ENCODE measurements at regions not wholly inside any gene's neighbourhood (a gene's known extent, or its start where the extent isn't known, plus 50 kb on each side); places are given as distances from the start of the nearest gene placed in this dataset.

- DNase-seq, result no peak
Observed at GRCh38 chr3:117485841-117486240, 776.3 kb downstream of the TUSC7 start.

GRCh38 chr3:117486719-117487716 is 777.4 kb downstream of the TUSC7 start:
- peak; percentile 8 to 46 for DNase-seq

- DNase-seq, result peak; percentile 18 to 32
Observed at GRCh38 chr3:117488983-117489382, 779.4 kb downstream of the TUSC7 start.

GRCh38 chr3:117489663-117490079 is 780.1 kb downstream of the TUSC7 start:
- DNase-seq, result no peak

GRCh38 chr3:117490716-117491115 is 781.1 kb downstream of the TUSC7 start:
- no peak for DNase-seq

- DNase-seq, result no peak
Observed at GRCh38 chr3:117495620-117496019, 786.0 kb downstream of the TUSC7 start.

GRCh38 chr3:117499189-117499870 is 789.8 kb downstream of the TUSC7 start:
- DNase-seq, result no peak

GRCh38 chr3:117507958-117508357 is 798.4 kb downstream of the TUSC7 start:
- no peak for DNase-seq

- DNase-seq, result no peak
Observed at GRCh38 chr3:117509858-117510257, 800.3 kb downstream of the TUSC7 start.

GRCh38 chr3:117510396-117510795 is 800.8 kb downstream of the TUSC7 start:
- DNase-seq, result no peak

- no peak for DNase-seq
Observed at GRCh38 chr3:117512975-117513374, 803.4 kb downstream of the TUSC7 start.

- no peak for DNase-seq
Observed at GRCh38 chr3:117515309-117515708, 805.7 kb downstream of the TUSC7 start.

GRCh38 chr3:117518364-117518763 is 808.8 kb downstream of the TUSC7 start:
- DNase-seq, result no peak

- DNase-seq, result no peak
Observed at GRCh38 chr3:117519776-117520175, 810.2 kb downstream of the TUSC7 start.

GRCh38 chr3:117520582-117520981 is 811.0 kb downstream of the TUSC7 start:
- DNase-seq, result no peak

GRCh38 chr3:117523418-117523817 is 813.8 kb downstream of the TUSC7 start:
- DNase-seq, result peak; percentile 20 to 59

GRCh38 chr3:117524890-117525289 is 815.3 kb downstream of the TUSC7 start:
- DNase-seq, result no peak

- peak in 1 of 2 experiments; percentile 21 for DNase-seq
Observed at GRCh38 chr3:117526470-117527079, 817.0 kb downstream of the TUSC7 start.

- DNase-seq, result no peak
Observed at GRCh38 chr3:117527346-117527745, 817.8 kb downstream of the TUSC7 start.

- DNase-seq, result no peak
Observed at GRCh38 chr3:117528688-117529087, 819.1 kb downstream of the TUSC7 start.

GRCh38 chr3:117531078-117531767 is 821.6 kb downstream of the TUSC7 start:
- DNase-seq, result peak in 1 of 2 experiments; percentile 30

- no peak for DNase-seq
Observed at GRCh38 chr3:117532268-117532667, 822.7 kb downstream of the TUSC7 start.

- no peak for DNase-seq
Observed at GRCh38 chr3:117534138-117534537, 824.6 kb downstream of the TUSC7 start.
